ENCODE measurements at regions not wholly inside any gene's neighbourhood (a gene's known extent, or its start where the extent isn't known, plus 50 kb on each side); places are given as distances from the start of the nearest gene placed in this dataset.

- H3K9me3 ChIP-seq = no peaks in the 10 kb centered on the region
- TF ChIP-seq CTCF (IDR thresholded peaks at IDR 0.05) = no peak
These were observed 72.2 kb upstream of the FICD start for GRCh38 chr12:108442910-108443309.

GRCh38 chr12:108442067-108442466 is 73.0 kb upstream of the FICD start:
- no peak for DNase-seq (ENCODE audit: low spot score)
- no peak for TF ChIP-seq CTCF (IDR thresholded peaks at IDR 0.05)
- H3K4me3 ChIP-seq = no peak overlapping the region

More at GRCh38 chr12:108442910-108443309, 72.2 kb upstream of the FICD start:
- H3K4me1 ChIP-seq = no peaks in the 10 kb centered on the region
- H3K27me3 ChIP-seq = no peaks in the 10 kb centered on the region
- no peaks in the 10 kb centered on the region for H3K36me3 ChIP-seq
- no peak overlapping the region for H3K4me3 ChIP-seq
- no peak for DNase-seq (ENCODE audit: low spot score)
- no peak overlapping the region for H3K27ac ChIP-seq

GRCh38 chr12:108441549-108441948 is 73.5 kb upstream of the FICD start:
- Histone ChIP-seq H3K9me3 (no peaks in the 10 kb centered on the region), H3K36me3 (no peaks in the 10 kb centered on the region), H3K4me1 (no peaks in the 10 kb centered on the region), H3K27me3 (no peaks in the 10 kb centered on the region), H3K27ac (no peak overlapping the region), H3K4me3 (no peak overlapping the region)
- TF ChIP-seq CTCF (IDR thresholded peaks at IDR 0.05) = no peak
- no peak for DNase-seq (ENCODE audit: low spot score)

More at GRCh38 chr12:108442067-108442466, 73.0 kb upstream of the FICD start:
- no peak overlapping the region for H3K27ac ChIP-seq
- no peaks in the 10 kb centered on the region for H3K27me3 ChIP-seq
- no peaks in the 10 kb centered on the region for H3K36me3 ChIP-seq
- H3K4me1 ChIP-seq = no peaks in the 10 kb centered on the region
- no peaks in the 10 kb centered on the region for H3K9me3 ChIP-seq

- H3K27ac ChIP-seq = no peak overlapping the region
These were observed 74.3 kb upstream of the FICD start for GRCh38 chr12:108440736-108441135.

GRCh38 chr12:108438667-108439066 is 76.4 kb upstream of the FICD start:
- DNase-seq (ENCODE audit: low spot score) = no peak
- Histone ChIP-seq H3K9me3 (no peaks in the 10 kb centered on the region), H3K4me3 (no peak overlapping the region), H3K4me1 (no peaks in the 10 kb centered on the region), H3K27ac (no peak overlapping the region), H3K36me3 (no peaks in the 10 kb centered on the region), H3K27me3 (no peaks in the 10 kb centered on the region)
- no peak for TF ChIP-seq CTCF (IDR thresholded peaks at IDR 0.05)

More at GRCh38 chr12:108440736-108441135, 74.3 kb upstream of the FICD start:
- Histone ChIP-seq H3K27me3 (no peaks in the 10 kb centered on the region), H3K9me3 (no peaks in the 10 kb centered on the region), H3K4me3 (no peak overlapping the region), H3K4me1 (no peaks in the 10 kb centered on the region), H3K36me3 (no peaks in the 10 kb centered on the region)
- no peak for DNase-seq (ENCODE audit: low spot score)
- TF ChIP-seq CTCF (IDR thresholded peaks at IDR 0.05) = no peak

GRCh38 chr12:108432423-108433121 is 82.5 kb upstream of the FICD start:
- no peak overlapping the region for H3K4me3 ChIP-seq
- H3K27ac ChIP-seq = no peak overlapping the region
- no peaks in the 10 kb centered on the region for H3K27me3 ChIP-seq
- no peaks in the 10 kb centered on the region for H3K4me1 ChIP-seq
- no peaks in the 10 kb centered on the region for H3K36me3 ChIP-seq
- TF ChIP-seq CTCF (IDR thresholded peaks at IDR 0.05) = no peak
- no peaks in the 10 kb centered on the region for H3K9me3 ChIP-seq
- no peak for DNase-seq (ENCODE audit: low spot score)
